GM19395 (cell line): ENCODE measurements at regions not wholly inside any gene's neighbourhood (a gene's known extent, or its start where the extent isn't known, plus 50 kb on each side); places are given as distances from the start of the nearest gene placed in this dataset.

Experiments used
- ATAC-seq: cut with Tn5 transposase; IDR thresholded peaks from one replicate; pipeline ENCODE4 v1.9.1; 2021; ENCODE audit warnings: mild to moderate bottlenecking, moderate library complexity; ENCODE audit not compliant: unreplicated experiment

DNA sequence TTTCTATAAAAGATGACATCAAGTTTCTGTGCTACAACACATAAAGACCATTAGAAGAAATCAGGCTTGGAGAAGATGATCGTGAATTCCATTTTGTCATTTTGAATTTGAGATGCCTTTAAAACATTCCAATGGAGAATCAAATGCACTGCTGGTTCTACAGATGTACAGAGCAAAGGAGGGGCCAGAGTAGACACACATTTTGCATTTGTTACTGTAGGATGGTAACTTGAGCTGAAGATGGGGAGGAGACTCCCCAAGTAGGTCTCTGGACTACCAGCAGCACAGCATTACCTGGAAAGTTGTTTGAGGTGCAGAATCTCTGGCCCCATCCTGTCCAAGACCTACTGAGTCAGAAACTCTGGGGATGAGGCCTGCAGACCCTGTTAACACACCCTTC lies 121.6 kb upstream of the RALGAPA2 start:
- ATAC-seq, result no peak

DNA sequence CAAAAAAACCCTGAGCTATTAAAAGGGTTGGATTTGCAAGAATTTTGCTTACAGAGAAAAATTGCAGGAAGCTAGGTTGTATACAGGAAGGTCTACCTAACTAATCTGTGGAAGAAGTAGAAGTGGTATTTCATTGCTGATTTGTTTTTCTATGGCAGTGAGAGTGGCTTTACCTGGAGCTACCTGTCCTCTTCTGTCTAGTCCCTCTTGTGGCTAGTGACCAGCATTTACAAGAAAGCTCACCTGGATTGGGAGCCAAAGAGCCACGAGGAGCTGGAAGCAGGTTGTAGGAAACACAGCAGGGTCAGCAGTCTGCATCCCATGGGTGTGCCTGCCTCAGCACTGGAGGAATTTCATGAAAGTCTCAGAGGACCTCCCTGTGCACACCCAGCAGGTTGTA lies 120.3 kb upstream of the RALGAPA2 start:
- no peak for ATAC-seq

DNA sequence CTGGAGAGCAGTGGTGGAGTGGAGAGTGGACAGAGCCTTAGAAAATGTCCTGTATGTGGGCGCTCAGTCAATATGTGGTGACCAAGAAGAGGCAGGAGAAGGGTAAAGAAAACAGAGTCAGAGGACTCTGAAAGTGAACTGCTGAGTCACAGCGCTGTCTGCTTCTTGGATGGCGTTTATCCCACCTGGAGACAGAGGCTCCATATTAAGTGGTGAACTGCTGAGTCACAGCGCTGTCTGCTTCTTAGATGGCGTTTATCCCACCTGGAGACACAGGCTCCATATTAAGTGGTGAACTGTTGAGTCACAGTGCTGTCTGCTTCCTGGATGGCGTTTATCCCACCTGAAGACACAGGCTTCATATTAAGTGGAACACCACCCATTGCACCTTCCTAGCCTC lies 119.3 kb upstream of the RALGAPA2 start:
- ATAC-seq, result no peak

DNA sequence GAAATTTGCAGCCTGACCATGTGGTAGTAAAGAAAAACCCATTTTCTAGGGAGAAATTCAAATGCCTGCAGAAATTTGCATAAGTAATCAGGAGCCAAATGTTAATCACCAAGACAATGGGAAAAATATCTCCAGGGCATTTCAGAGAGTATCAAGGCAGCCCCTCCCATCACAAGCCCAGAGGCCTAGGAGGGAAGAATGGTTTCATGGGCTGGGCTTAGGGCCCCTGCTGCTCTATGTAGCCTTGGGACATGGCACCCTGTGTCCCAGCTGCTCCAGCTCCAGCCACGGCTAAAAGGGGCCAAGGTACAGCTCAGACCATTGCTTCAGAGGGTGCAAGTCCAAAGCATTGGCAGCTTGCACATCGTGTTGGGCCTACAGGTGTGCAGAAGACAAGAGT lies 117.2 kb upstream of the RALGAPA2 start:
- ATAC-seq, result no peak

DNA sequence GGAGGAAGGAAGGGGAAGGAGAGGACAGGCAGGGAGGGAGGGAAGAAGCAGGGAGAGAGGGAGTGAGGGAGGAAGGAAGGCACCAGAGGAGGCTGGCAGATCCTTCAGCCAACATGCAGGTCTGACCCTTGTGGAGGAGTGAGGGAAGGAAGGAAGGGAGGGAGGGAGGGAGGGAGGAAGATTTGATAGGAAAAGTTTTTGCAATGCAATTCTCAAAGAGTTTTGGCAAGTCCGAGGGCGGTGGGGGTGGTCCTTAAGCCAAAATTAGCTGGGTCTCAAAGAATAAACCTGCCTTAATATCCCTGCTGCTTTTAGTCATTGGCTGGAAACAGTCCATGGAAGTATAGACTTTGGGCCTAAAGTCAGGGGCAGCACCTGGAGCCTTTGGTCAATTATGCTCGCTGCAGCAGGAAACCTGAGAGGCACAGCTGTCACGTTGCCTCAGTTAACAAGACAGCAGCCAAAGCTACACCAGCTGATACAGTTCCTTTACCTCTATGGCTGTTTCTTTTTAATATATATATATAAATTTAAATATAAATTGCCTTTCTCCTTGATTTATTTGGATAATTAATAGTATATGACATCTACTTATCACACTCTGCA lies 115.7 kb upstream of the RALGAPA2 start:
- no peak for ATAC-seq

DNA sequence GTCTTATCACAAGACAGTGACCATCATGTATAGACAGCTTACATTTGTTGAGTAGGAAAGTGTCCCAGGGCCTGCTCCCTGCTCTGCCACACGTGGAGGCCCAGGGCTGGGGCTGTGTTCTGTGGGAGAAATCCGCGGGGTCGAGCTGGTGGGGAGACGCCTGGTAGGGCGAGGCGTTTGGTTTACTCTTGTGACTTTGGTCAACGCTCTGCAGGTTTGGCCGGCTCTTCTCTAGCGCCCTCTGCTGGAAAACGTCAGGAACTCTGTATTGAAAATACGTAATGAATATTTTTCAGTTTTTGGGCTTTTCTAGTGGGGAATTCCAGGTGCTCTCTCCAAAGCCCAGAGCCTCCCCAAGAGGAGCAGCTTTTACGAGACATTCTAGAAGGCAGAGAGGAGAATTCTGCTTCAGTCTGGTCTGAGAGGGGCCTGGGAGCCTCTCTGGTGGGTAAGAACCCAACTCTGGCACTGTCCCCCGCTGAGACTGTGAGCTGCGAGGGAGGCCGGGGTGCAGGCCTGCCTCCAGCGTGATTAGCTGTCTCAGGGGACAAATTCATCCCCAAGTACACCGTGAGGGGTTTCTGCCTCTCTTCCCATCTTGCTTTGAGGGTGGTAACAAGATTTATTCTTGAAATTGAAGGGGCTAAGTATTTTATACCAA lies 112.6 kb upstream of the RALGAPA2 start:
- ATAC-seq, result peak; percentile 63

DNA sequence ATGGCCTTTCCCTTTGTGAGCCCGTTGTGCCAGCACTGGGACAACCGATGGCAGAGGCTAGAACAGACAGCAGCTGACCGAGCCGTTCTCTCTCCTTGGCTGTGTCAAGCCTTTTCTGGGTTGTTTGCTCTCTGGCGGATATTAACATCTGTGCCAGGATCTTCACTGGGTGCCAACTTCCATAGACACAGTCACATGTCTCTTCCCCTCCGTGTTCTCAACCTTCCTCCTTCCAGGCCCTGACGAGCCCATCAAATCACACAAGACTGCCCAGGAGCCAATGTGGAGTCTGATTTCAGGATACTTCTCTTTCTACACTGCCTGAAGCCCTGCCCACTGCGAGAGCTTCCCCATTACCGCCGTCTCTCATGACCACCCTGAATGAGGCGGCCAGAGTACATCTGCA lies 111.0 kb upstream of the RALGAPA2 start:
- ATAC-seq, result no peak

DNA sequence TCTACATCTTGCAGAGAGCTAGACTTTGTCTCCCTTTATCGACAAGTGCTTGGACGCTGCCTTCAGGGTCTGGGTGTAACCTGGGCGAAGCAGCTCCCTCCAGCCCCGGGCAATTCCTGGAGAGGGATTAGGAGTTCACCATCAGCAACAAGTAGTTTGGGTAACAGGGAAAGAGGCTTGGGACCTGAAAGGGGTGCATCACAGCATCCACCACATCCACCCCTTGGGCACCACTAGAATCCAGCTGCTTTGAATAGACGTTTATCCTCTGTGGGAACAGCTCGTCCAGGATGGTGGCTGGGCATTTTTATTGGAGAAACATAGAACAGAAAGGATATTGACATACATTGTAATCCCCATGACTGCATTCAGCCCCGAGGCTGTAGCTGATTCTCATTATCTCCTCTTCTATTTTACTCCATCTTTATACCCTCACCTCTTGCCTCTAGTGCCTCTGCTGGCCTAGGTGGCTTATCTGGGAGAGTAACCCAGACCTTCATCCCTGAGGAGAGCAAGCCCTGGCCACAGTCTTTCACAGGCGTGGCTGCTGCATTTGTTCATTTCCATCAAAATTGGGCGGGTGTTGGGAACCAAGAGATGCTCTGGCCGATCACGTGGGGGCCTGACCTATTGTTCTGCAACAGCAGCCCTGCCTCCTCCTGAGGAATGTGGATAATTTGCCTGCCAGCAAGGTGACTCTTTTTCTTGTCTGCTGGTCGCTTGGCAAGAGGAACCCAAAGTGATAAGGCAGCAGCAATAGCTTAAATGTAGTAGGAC lies 109.2 kb upstream of the RALGAPA2 start:
- no peak for ATAC-seq

DNA sequence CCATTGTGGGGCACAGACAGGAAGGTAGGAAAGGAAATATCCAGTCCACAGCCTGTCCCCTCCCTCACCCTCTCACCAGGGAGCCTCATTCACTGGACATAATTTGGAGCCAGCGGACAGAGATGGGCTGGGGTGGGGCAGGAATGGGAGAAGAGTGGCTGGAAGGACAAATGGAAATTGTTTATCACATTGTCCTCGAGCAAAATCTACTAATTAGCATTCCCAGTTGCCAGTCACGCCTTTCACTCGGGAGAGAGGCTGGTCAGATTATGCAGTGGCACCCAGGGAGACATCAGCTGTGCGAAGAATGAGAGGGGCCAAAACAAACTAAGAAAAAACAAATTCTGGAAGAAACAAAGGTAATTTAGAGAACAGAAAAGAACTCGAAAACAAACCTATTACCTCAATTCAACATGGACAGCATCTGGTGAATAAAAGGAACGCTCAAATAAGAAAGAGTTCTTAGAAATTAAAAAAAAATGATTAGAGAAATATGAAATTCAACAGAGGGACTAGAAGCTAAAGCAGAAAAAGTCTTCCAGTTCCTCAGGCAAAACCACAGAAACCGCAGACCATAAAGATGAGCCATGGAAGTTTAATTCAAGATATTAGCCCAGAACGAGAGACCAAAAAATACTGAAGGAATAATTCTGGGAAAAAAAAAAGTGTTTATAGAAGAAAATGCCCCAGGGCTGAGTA lies 108.5 kb upstream of the RALGAPA2 start:
- no peak for ATAC-seq

DNA sequence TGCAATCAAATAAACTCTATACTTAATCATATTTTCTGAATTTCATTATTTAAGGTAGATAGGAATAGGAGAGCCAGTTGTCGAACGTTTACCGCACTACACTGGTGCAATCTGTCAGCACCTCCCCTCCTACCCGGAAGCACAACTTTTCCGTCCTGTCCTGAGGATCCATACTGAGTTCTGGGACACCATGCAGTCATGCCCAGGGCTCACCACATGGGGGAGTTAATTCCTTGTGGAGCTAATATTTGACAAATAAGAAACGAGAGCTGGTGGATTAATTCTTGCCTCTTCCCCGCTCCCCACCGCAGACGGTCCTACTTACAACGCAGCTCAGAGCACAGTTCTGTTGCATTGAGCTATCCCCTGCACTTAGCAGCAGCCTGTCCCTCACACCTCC lies 107.7 kb upstream of the RALGAPA2 start:
- ATAC-seq, result no peak

DNA sequence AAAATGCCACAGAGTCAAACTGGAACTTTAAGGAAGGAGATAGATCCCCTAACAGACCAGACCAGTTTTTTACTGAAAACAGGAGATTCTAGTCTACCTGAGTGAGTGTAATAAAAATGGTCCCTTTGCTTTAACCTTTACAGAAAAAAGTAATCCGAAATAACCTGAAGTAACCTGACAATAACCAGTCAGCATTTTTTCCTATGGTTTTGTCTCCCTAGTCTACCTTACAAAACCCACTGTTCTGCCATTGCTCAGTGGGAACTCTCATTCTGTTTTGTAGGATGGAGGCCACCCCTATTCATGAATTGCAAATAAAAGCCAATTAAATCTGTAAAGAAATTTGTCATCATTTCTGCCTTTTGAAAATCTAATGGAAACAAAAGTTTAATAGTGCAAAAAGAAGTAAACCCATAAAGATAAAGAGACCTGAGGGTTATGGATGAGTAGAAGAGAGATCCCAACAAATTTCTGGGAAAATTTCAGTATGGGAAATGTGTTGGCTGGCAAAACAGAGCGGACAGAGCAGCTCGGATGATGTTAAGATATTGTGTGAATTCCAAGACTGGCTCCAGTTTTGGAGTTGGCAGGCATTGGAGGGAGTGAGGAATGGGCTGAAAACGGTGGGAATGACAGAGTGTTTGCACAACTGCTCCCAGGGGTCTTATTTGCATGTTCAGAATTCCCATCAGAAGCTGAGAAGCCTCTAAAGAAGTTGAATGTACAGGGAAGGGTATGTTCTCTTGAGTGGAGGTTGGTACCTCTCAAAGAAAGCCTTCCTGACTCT lies 104.7 kb upstream of the RALGAPA2 start:
- no peak for ATAC-seq

DNA sequence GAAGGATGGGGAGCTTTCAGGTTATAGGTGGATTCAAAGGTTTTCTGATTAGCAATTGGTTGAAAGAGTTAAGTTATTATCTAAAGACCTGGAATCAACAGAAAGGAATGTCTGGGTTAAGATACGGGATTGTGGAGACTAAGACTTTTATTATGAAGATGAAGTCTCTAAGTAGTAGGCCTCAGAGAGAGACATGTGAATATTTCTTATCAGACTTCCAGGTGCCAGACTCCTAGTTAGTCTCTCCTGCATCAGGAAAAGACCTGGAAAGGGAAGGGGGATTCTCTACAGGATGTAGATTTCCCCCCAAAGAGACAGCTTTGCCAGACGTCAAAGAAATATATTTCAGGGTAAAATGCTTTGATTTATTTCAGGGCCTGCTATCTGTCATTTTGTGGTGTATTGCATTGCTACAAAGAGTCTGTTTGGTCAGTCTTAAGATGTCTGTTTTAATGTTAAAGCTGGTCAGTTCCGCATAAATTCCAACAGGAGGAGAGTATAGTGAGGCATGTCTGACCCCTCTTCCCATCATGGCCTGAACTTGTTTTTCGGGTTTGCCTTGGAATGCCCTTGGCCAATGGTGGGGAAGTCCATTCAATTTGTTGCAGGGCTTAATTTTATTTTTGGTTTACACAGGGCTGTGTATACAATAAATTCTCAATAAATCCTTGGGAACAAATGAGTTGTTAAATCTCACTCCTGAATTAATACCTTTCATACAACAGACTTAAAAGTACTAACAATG lies 103.4 kb upstream of the RALGAPA2 start:
- ATAC-seq, result no peak

DNA sequence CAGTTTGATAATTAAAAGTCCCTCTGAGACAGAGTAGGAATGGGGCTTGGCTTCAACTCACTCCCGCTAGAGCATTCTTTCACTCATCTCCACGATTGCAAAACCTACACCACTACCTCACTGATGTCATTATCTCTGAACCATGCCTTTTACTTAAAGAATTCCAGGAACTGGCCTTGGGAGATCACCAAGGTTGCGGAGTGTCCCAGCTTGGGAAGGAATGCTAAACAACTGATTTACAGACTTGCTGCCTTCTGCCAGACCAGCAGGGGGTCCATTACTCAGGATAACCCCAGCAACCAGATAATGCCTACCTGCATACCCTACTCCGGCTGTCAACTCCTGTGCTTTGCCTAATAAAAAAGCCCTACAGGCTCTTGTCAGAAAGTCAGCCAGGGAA lies 102.2 kb upstream of the RALGAPA2 start:
- ATAC-seq, result no peak

DNA sequence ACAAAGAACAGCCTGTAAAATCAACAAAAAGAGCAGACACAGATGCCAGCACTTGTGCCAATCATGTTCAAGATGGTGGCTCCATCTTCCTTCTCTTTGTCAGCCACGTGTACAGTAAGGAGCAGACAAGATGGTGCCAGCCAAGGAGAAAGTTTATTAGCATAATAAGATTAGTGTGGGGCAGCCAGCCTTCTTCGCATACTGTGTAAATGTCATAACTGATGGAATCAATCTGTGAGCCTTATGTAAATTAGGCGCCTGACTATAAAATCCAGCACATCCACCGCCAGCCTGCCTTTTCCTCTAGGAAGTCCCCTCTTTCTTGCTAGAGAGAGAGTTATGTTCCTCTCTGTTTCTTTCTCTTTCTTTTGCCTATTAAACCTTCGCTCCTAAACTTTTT lies 99.7 kb upstream of the RALGAPA2 start:
- no peak for ATAC-seq

DNA sequence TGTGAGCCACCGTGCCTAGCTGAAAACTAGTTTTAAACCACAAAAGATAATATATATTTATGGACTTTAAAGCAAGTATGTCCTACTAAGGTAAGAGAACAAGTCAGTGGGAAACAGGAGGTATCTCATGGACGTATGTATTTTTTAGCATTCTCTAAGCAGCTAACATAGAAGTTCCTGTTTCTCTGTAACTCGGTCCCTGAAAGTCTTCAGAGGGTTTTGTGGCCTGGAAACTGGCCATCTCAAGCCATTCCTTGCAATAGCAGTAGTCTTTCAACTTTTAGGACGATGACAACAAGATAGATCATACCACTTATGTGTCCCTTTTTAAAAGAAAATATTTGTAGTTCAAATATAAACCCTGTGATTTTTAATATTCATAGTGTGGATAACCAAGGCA lies 95.6 kb upstream of the RALGAPA2 start:
- ATAC-seq, result no peak

DNA sequence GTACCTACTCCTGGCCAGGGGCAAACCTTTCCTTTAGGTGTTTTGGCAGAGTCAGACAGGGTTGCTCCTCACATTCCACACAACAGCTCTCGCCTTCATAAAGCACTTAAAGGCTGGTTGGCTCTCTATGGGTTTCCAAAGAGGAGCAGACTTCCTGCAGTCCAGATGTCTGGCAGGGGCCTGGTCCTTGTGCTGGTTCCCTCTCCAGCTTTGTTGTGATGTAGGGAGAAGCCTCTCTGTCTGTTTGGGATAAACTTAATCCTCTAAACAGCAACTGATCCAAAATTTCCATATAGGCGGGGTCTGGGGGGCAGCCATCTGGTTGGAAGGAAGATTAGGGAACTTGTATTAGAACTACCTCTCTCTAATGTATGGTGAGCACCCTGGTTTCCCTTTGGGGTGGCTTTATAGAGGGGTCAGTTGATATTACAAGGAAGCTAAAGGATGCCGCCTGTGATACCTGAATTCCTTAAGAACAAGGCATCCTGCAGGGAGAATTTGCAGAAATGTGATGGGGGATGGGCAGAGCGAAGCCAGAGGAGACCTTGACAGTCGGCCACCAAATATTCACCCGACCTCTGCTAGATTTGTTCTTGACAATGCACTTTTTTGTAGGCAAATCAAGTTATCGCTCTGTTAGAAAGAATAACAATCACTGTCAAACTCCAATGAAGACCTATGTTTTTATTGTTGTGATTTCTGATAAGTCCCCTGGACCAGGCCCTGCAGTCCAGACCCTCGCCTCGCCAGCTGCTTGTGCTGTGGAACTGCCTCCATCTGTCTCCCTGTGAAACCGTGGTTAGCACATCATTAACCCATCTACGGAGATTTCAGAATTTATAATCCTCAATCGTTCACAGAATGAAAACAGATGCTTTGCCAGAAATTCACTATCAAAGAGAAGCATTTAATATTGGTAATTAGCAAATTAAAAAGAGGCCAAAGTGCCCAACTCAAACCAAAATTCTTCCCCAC lies 94.0 kb upstream of the RALGAPA2 start:
- no peak for ATAC-seq

DNA sequence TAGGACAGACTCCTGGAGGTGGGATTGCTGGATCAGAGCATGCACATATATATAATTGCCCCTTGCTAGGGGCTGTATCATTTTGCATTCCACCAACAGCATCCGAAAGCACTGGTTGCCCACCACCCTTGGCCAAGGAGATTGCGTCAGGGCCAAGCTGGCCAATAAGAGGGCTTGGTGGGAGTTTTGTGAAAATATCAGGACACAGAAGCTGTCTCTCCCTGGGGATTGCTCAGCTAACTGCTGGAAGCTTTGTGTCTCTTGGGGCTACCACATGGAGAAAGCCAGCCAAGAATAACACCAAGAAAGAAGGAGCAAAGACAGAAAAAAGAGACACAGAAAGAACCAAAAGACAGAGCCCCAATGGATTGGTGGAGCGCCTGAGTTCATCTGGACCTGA lies 90.6 kb upstream of the RALGAPA2 start:
- ATAC-seq, result no peak

DNA sequence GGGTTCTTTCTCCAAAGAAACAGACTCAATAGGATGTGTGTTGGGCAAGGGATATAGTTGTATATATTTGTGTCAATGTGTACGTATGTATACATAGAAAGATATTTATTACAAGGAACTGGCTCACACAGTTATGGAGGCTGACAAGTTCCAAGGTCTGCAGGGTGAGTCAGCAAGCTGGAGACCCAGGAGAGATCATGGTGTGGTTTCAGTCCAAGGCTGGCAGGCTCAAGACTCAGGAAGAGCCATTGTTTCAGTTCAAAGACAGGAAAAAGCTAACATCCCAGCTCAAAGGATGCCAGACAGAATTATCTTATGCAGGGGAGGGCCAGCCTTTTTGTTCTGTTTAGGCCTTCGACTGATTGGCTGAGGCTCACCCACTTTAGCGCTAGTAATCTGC lies 89.9 kb upstream of the RALGAPA2 start:
- no peak for ATAC-seq

DNA sequence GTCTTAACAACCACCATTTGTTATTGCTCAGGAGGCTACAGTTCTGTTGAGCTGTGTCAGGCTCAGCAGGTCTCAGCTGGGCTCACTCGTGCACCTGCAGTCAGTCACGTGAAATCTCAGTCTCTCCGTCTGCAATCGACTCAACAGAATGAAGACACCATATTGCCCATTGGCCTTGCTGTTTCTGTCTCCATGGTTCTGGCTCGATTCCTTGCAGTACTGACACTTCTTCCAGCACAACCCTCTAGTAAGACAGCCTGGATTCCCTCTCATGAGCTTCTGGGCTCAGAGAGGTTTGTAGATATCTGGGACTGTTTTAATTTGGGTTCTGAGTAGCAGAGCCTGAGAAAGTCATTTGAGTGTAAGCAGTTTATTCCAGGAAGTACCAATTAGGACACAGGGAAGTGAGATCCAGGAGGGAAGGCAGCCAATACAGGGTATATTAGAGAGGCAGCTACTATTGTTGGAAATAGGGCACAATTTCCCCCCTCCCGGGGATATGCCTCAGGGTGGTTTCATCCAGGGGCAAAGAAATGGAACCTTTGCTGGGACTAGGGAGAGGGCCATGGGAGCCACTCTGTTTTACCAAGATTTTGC lies 87.4 kb upstream of the RALGAPA2 start:
- no peak for ATAC-seq
